Neural crest cell (in vitro differentiated cells): ENCODE measurements at regions not wholly inside any gene's neighbourhood (a gene's known extent, or its start where the extent isn't known, plus 50 kb on each side); places are given as distances from the start of the nearest gene placed in this dataset.

Source experiments
- DNase-seq: peaks from one replicate; pipeline ENCODE4 v3.0.0; 2021; ENCODE audit warnings: low read depth, mixed read lengths, low spot score
- H3K27ac Mint-ChIP-seq: one replicate; pipeline ENCODE4 v1.8.0; 2021; ENCODE audit warnings: mild to moderate bottlenecking, mixed read lengths; ENCODE audit not compliant: unreplicated experiment
- H3K27me3 Mint-ChIP-seq: 2 replicates; pipeline ENCODE4 v1.8.0; 2021; ENCODE audit warnings: low read depth, mild to moderate bottlenecking, mixed read lengths
- H3K36me3 Mint-ChIP-seq: 2 replicates; pipeline ENCODE4 v1.8.0; 2021; ENCODE audit warnings: low read depth, mild to moderate bottlenecking, mixed read lengths
- H3K4me1 Mint-ChIP-seq: 2 replicates; pipeline ENCODE4 v1.8.0; 2021; ENCODE audit warnings: mixed read lengths
- H3K4me3 Mint-ChIP-seq: one replicate; pipeline ENCODE4 v1.8.0; 2021; ENCODE audit warnings: mild to moderate bottlenecking, mixed read lengths
- H3K9me3 Mint-ChIP-seq: 2 replicates; pipeline ENCODE4 v1.8.0; 2021; ENCODE audit warnings: mixed read lengths
- CTCF ChIP-seq: fragments of 200-600 bp; sonication (generic); conservative IDR thresholded peaks from 2 replicates; pipeline ENCODE4 v1.5.0; 2021; ENCODE audit warnings: antibody characterized with exemption, mild to moderate bottlenecking

GRCh38 chr1:238642231-238642630 lies 744.1 kb upstream of the CHRM3 start:
- H3K9me3 Mint-ChIP-seq: no peaks in the 10 kb centered on the region

GRCh38 chr1:238639861-238640260 lies 746.5 kb upstream of the CHRM3 start:
- DNase-seq: no peak
- no peak overlapping the region for H3K4me3 Mint-ChIP-seq
- no peaks in the 10 kb centered on the region for H3K4me1 Mint-ChIP-seq
- no peaks in the 10 kb centered on the region for H3K9me3 Mint-ChIP-seq
- no peak overlapping the region for H3K27ac Mint-ChIP-seq
- H3K36me3 Mint-ChIP-seq: no peaks in the 10 kb centered on the region
- TF ChIP-seq CTCF: no peak
- no peaks in the 10 kb centered on the region for H3K27me3 Mint-ChIP-seq

More at GRCh38 chr1:238642231-238642630, 744.1 kb upstream of the CHRM3 start:
- Mint-ChIP-seq H3K4me3 (no peak overlapping the region), H3K36me3 (no peaks in the 10 kb centered on the region), H3K27ac (no peak overlapping the region), H3K27me3 (no peaks in the 10 kb centered on the region), H3K4me1 (no peaks in the 10 kb centered on the region)
- no peak for DNase-seq
- no peak for TF ChIP-seq CTCF

DNA sequence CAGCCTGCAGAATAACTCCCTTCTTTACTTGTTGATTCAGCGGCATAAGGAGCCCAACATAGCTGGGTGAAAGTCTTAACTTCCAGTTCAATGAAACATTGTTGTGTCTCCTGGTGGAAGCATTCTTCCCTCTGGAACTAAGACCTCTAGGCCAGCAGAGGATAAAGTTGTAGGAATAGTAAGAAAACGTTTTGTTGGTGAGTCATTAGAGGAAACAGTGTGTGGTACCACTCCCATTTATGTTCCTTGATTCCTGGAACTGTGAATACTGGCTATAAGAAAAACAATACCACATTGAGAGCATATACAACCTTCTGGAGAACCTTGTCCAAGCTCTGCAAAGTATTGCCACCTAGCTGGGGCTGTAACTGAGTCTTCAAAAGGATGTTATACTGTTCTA lies 737.4 kb upstream of the ZP4 start:
- no peak overlapping the region for H3K27ac Mint-ChIP-seq
- H3K4me1 Mint-ChIP-seq: no peaks in the 10 kb centered on the region
- no peaks in the 10 kb centered on the region for H3K27me3 Mint-ChIP-seq
- H3K36me3 Mint-ChIP-seq: no peaks in the 10 kb centered on the region
- H3K9me3 Mint-ChIP-seq: peaks cover 2% of the 10 kb centered on the region
- no peak for TF ChIP-seq CTCF
- no peak for DNase-seq
- no peak overlapping the region for H3K4me3 Mint-ChIP-seq

DNA sequence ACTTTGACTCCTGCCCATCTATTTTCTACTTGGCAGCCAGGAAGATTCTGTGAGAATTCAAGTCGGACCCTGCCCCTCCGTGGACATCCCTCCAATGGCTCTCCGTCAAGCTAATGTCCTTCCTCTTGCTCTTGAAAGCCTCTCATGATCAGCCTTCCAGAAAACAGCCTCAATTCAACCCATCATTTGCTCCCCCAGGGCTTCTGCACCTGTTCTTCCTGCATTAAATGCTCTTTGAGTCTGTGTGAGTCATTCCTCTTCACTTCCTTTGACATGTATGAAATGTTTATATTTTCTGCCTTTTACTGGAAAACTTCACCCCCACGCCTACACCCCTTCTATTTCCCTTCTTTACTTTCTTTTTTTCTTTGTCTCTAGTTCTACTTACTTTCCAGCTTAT lies 734.1 kb upstream of the ZP4 start:
- Mint-ChIP-seq H3K4me1 (no peaks in the 10 kb centered on the region), H3K9me3 (peaks cover 2% of the 10 kb centered on the region), H3K27ac (peak overlapping the region; percentile 85), H3K36me3 (no peaks in the 10 kb centered on the region), H3K27me3 (no peaks in the 10 kb centered on the region), H3K4me3 (no peak overlapping the region)
- no peak for DNase-seq
- TF ChIP-seq CTCF: no peak

DNA sequence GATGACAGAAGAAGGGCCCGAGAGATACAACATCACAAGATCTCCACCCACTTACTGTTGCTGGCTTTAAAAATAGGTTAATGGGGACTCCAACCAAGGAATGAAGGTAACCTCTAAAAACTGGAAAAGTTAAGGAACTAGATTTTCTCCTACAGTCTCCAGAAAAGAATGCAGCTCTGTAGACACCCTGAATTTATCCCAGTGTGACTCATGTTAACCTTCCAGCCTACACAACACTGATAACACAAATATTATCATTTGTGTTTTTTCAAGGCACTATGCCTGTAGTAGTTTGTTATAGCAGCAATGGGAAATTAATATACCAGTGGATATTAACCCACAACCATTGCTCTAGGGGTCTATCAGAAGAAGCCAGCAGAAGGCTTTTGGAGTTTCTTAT lies 730.7 kb upstream of the ZP4 start:
- Mint-ChIP-seq H3K4me3 (no peak overlapping the region), H3K27ac (no peak overlapping the region), H3K36me3 (no peaks in the 10 kb centered on the region), H3K27me3 (no peaks in the 10 kb centered on the region), H3K9me3 (peaks cover 2% of the 10 kb centered on the region), H3K4me1 (no peaks in the 10 kb centered on the region)
- no peak for TF ChIP-seq CTCF
- no peak for DNase-seq

GRCh38 chr1:238619652-238620051 lies 728.9 kb upstream of the ZP4 start:
- Mint-ChIP-seq H3K9me3 (peaks cover 6% of the 10 kb centered on the region), H3K36me3 (no peaks in the 10 kb centered on the region), H3K27ac (no peak overlapping the region)

More at GRCh38 chr1:238619652-238620051, 728.9 kb upstream of the ZP4 start:
- DNase-seq: no peak
- Mint-ChIP-seq H3K27me3 (no peaks in the 10 kb centered on the region), H3K4me1 (no peaks in the 10 kb centered on the region), H3K4me3 (no peak overlapping the region)
- TF ChIP-seq CTCF: no peak
